IMR-90 (cell line): ENCODE measurements at regions not wholly inside any gene's neighbourhood (a gene's known extent, or its start where the extent isn't known, plus 50 kb on each side); places are given as distances from the start of the nearest gene placed in this dataset.
"Not testable (repeated sequence)": the region's sequence is repeated elsewhere in the genome, so short reads cannot be mapped to it uniquely, and the experiment has no call there.

ENCODE experiments used
- ATAC-seq: fragments of 200-7000 bp; cut with Tn5 transposase; 2 replicates; pipeline ENCODE4 v1.9.1; 2020; ENCODE audit warnings: low read depth, mild to moderate bottlenecking, moderate library complexity
- BruUV-seq: library from RNA; stranded (reverse); fragments of 400-500 nt; replicated peaks from 2 replicates; lab custom pipeline; 2021; lab: Mats Ljungman, UMichigan
- CTCF ChIA-PET: fragments of 300-600 bp; formaldehyde crosslinking; extraction: SDS; loops from one replicate; lab custom pipeline; 2021; ENCODE audit warnings: antibody characterized with exemption; lab: Yijun Ruan, JAX
- POLR2A ChIA-PET: fragments of 300-600 bp; sonication (Branson Sonifier 250); formaldehyde crosslinking; loops from one replicate; lab custom pipeline; 2022; ENCODE audit warnings: antibody characterized with exemption; ENCODE audit not compliant: unreplicated experiment; lab: Charles Lee
- DNase-seq: peaks from one replicate; pipeline ENCODE4 v3.0.0; 2013
- H2AFZ ChIP-seq: replicated peaks from 2 replicates; pipeline ENCODE3; 2013; ENCODE audit warnings: low read length, mild to moderate bottlenecking; ENCODE audit not compliant: poor library complexity
- H2AK5ac ChIP-seq: 2 replicates; pipeline ENCODE4 v1.6.1; 2013; ENCODE audit warnings: low read depth, low read length, inconsistent platforms
- H2AK9ac ChIP-seq: replicated peaks from 2 replicates; pipeline ENCODE3; 2013; ENCODE audit warnings: mild to moderate bottlenecking, low read depth, low read length, moderate library complexity; ENCODE audit not compliant: poor library complexity
- H2BK120ac ChIP-seq: 2 replicates; pipeline ENCODE4 v1.6.1; 2013; ENCODE audit warnings: low read depth, low read length, inconsistent platforms
- H2BK15ac ChIP-seq: 3 replicates; pipeline ENCODE4 v1.6.1; 2013; ENCODE audit warnings: low read depth, low read length, inconsistent platforms
- H2BK20ac ChIP-seq: 2 replicates; pipeline ENCODE4 v1.6.1; 2013; ENCODE audit warnings: low read depth, mild to moderate bottlenecking, inconsistent platforms, low read length, moderate library complexity
- H2BK5ac ChIP-seq: 2 replicates; pipeline ENCODE4 v1.6.1; 2013; ENCODE audit warnings: mild to moderate bottlenecking, low read depth, low read length, inconsistent platforms; ENCODE audit not compliant: poor library complexity, severe bottlenecking
- H3K14ac ChIP-seq: replicated peaks from 2 replicates; pipeline ENCODE4 v1.6.1; 2013; ENCODE audit warnings: low read depth, low read length, inconsistent platforms
- H3K18ac ChIP-seq: 2 replicates; pipeline ENCODE4 v1.6.1; 2013; ENCODE audit warnings: low read depth, low read length, control low read depth
- H3K23ac ChIP-seq: 2 replicates; pipeline ENCODE4 v1.6.1; 2013; ENCODE audit warnings: low read depth, low read length, inconsistent platforms
- H3K27ac ChIP-seq: 2 replicates; pipeline ENCODE4 v1.5.1; 2013; ENCODE audit warnings: mild to moderate bottlenecking, control low read depth, low read length; ENCODE audit not compliant: insufficient read depth
- H3K27me3 ChIP-seq: 2 replicates; pipeline ENCODE4 v1.6.1; 2013; ENCODE audit warnings: low read length; ENCODE audit not compliant: control insufficient read depth, insufficient read depth
- H3K36me3 ChIP-seq: 2 replicates; pipeline ENCODE4 v1.6.1; 2013; ENCODE audit warnings: low read length, mixed read lengths; ENCODE audit not compliant: control insufficient read depth, insufficient read depth
- H3K4ac ChIP-seq: 2 replicates; pipeline ENCODE4 v1.6.1; 2013; ENCODE audit warnings: low read depth, low read length, inconsistent platforms
- H3K4me1 ChIP-seq: 2 replicates; pipeline ENCODE4 v1.6.1; 2013; ENCODE audit warnings: low read length, mixed read lengths; ENCODE audit not compliant: control insufficient read depth, insufficient read depth
- H3K4me2 ChIP-seq: 2 replicates; pipeline ENCODE4 v1.6.1; 2013; ENCODE audit warnings: low read depth, mild to moderate bottlenecking, control low read depth, low read length, moderate library complexity
- H3K4me3 ChIP-seq: 2 replicates; pipeline ENCODE4 v1.5.1; 2013; ENCODE audit warnings: low read depth, mild to moderate bottlenecking, control low read depth, low read length, moderate library complexity; ENCODE audit not compliant: insufficient read depth
- H3K56ac ChIP-seq: 2 replicates; pipeline ENCODE4 v1.6.1; 2013; ENCODE audit warnings: low read length, inconsistent platforms; ENCODE audit not compliant: insufficient read depth; ENCODE audit errors: extremely low read depth
- H3K79me1 ChIP-seq, 2 experiments: 2 replicates each; pipeline ENCODE4 v1.6.1; 2013; ENCODE audit warnings: low read length in 2 of 2, inconsistent platforms in 1 of 2, low read depth in 1 of 2
- H3K9ac ChIP-seq: 2 replicates; pipeline ENCODE4 v1.6.1; 2013; ENCODE audit warnings: low read depth, low read length, control low read depth
- H3K9me1 ChIP-seq: 2 replicates; pipeline ENCODE4 v1.6.1; 2013; ENCODE audit warnings: low read length, inconsistent platforms; ENCODE audit not compliant: insufficient read depth
- H3K9me3 ChIP-seq: 2 replicates; pipeline ENCODE4 v1.6.1; 2013; ENCODE audit warnings: low read length; ENCODE audit not compliant: control insufficient read depth, insufficient read depth
- H4K20me1 ChIP-seq: 2 replicates; pipeline ENCODE4 v1.6.1; 2013; ENCODE audit warnings: low read length, inconsistent platforms; ENCODE audit not compliant: insufficient read depth
- H4K5ac ChIP-seq: 2 replicates; pipeline ENCODE4 v1.6.1; 2013; ENCODE audit warnings: mild to moderate bottlenecking, low read depth, low read length, control low read depth
- H4K8ac ChIP-seq, 2 experiments: 2 replicates each; pipeline ENCODE4 v1.6.1; 2013; ENCODE audit warnings: low read depth in 2 of 2, low read length in 2 of 2, control low read depth in 1 of 2, inconsistent platforms in 1 of 2
- H4K91ac ChIP-seq: 2 replicates; pipeline ENCODE4 v1.6.1; 2013; ENCODE audit warnings: low read depth, low read length, inconsistent platforms; ENCODE audit not compliant: insufficient read depth
- WGBS, 2 experiments: methylation state at CpG; one replicate each; pipeline versions ENCODE4 v1.1.5 to v1.1.7; 2013; ENCODE audit warnings: missing lambda C conversion rate in 2 of 2; ENCODE audit not compliant: insufficient read length in 1 of 2; ENCODE audit errors: extremely low coverage in 2 of 2; 5-methylcytosine and 5-hydroxymethylcytosine counted together
- dilution Hi-C: fragments of 300-500 bp; cut with HindIII; formaldehyde crosslinking; loops from one replicate; pipeline ENCODE4 v1.14.3; 2018; ENCODE audit warnings: low sequenced_read_pairs; ENCODE audit not compliant: unreplicated experiment
- in situ Hi-C: fragments of 300-500 bp; cut with MboI; formaldehyde crosslinking; loops from 3 replicates; pipeline ENCODE4 v1.14.3; 2019; ENCODE audit warnings: low sequenced_read_pairs, inconsistent platforms, mixed read lengths
- intact Hi-C: fragments of 100-400 bp; cut with micrococcal nuclease; formaldehyde crosslinking; loops from 2 replicates; pipeline ENCODE4 v1.10.0; 2022

DNA sequence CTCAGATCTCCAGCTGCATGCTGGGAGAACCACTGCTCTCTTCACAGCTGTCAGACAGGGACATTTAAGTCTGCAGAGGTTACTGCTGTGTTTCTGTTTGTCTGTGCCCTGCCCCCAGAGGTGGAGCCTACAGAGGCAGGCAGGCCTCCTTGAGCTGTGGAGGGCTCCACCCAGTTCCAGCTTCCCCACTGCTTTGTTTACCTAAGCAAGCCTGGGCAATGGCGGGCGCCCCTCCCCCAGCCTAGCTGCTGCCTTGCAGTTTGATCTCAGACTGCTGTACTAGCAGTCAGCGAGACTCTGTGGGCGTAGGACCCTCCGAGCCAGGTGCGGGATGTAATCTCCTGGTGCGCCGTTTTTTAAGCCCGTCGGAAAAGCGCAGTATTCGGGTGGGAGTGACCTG lies 903.0 kb downstream of the PLOD2 start:
- H3K23ac ChIP-seq, H3K4ac ChIP-seq, H3K18ac ChIP-seq, CTCF ChIA-PET, H2AK9ac ChIP-seq, POLR2A ChIA-PET, H4K5ac ChIP-seq, H3K14ac ChIP-seq, H3K4me2 ChIP-seq, H3K56ac ChIP-seq, BruUV-seq, H3K9me3 ChIP-seq, H3K27ac ChIP-seq, H3K9ac ChIP-seq, H3K4me3 ChIP-seq, H3K79me1 ChIP-seq, H3K9me1 ChIP-seq, H2BK15ac ChIP-seq, in situ Hi-C loops, H3K27me3 ChIP-seq, dilution Hi-C loops, DNase-seq, ATAC-seq, H2BK5ac ChIP-seq, intact Hi-C loops, H2AK5ac ChIP-seq, H3K36me3 ChIP-seq, H4K20me1 ChIP-seq, H2BK20ac ChIP-seq, H4K8ac ChIP-seq, H4K91ac ChIP-seq, H2BK120ac ChIP-seq, H2AFZ ChIP-seq, H3K4me1 ChIP-seq: not testable (repeated sequence)
- no CpG with 5 or more reads among the region's 12 CpGs for WGBS, 2 experiments
